NOMO-1 treated with DMSO at 0.1 percent for 48 hours (cell line): ENCODE measurements at regions not wholly inside any gene's neighbourhood (a gene's known extent, or its start where the extent isn't known, plus 50 kb on each side); places are given as distances from the start of the nearest gene placed in this dataset.
"Not testable (repeated sequence)": the region's sequence is repeated elsewhere in the genome, so short reads cannot be mapped to it uniquely, and the experiment has no call there.

Experiments used
- DNase-seq: peaks from one replicate; lab custom pipeline; 2025; ENCODE audit not compliant: unreplicated experiment; lab: John Stamatoyannopoulos, UW

DNA sequence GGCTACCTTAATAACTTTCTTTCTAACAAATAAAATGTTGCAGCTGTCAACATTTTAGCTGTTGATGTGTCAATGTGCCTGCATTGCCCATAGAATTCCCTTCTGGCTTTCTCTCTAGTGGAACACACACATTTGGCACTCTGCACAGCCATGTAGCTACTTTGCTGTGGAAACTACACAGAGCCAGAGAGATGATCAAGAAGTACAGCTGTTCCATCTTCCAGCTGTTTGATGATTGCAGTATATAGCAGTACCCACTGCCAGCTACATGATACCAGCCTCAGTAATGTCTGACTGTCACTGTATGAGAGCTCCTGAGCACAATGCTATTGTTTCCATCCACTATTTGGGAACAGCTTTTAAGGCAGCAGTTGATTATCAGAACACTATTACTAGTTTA lies 843.0 kb downstream of the PCDH17 start:
- no peak for DNase-seq

DNA sequence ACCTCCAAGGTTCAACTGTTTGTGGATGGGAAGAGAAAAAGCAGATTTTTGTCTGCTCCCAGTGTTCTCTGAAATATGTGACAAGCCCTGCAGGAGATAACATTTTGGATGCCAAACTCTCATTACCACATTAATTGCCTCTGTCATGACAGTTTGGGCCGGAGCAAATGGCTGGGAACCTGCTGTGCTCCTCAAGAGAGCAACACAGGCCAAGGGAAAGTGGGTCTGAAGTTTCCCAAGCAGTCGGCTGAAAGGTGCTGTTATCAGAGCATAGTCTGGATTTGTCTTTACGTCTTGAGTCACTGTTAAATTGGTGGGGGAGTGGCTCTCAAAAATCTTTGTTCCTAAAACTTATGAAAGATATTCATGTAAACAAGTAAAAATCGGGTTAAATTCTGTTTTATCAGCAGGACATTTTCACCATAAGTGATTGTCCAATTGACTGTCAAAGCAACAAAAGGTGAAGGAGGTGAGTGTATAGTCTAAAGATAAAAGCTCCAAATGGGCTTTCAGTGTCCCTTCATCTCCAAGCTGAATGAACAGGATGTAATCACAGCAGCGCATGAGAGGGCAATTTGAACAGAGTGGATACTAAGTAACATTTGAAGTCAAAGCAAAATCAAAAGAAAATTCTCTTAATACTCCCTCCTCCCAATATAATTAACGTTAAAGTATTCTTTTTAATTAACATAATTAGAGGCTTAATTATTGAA lies 844.8 kb downstream of the PCDH17 start:
- DNase-seq: no peak

DNA sequence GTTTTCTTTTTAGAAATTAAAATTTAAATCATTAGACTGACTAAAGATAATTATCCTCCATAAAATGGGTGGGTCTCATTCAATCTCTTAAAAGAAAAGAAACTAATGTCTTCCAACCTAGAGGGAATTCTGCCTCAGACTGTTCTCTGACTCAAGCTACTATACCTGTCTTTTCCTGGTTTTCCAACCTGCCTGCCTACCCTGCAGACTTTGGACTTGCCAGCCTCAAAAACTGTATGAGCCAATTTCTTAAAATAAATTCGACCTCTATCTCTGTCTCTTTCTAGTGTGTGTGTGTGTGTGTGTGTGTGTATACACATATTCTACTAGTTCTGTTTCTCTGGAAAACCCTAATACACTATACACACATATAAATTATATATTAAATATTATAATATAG lies 847.3 kb downstream of the PCDH17 start:
- DNase-seq: no peak

DNA sequence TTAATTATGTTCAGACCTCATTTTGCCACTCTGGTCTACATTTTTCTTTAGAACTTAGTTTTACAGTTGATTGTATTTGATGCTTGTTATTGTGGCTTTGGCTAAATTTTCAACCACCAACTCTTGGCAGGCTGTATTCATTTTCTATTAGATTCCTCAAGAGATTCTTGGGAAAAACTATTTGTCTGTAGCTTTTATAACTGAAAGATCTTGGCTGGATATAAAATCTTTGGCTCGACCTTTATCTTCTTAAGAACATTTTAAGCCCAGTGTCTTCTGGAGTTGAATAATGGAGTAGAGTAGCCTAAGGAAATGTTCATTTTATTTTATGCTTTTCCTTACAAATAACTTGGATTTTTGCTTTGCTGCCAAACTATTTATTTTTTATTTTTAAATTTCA lies 848.5 kb downstream of the PCDH17 start:
- no peak for DNase-seq

DNA sequence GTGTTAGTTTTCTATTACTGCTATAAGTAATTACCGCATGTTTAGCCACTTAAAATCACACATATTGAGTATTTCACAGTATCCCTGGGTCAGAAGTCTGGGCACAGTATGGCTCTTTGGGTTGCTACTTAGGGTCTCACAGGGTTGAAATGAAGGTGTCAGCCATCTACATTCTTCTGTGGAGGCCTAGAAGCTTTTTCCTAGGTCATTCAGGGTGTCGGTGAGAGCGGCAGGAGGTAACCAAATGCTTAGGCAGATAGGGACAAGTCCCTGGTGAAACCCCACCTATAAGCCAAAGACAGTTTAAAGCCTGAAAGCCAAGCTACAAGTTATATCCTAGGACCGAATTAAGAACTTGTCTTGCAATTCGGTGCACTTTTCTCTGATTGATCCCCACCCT lies 856.7 kb downstream of the PCDH17 start:
- no peak for DNase-seq

DNA sequence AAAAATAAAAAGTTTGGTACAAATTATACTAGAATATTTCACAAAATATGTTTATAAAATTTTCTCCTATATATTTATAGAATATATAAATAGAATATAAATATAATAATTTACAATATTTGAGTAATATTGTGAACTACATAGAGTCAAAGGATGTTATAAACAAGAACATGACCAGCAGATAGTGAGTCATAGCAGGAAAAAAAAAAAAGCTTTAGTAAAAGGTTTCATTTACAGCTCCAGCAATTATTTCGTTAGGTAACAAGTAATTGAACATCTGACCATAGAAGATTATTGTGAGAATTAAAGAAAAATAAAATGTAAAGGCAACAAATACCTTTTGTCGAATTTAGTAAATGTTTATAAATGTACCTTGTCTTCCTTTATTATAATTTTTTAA lies 864.1 kb downstream of the PCDH17 start:
- DNase-seq: peak; percentile 4

DNA sequence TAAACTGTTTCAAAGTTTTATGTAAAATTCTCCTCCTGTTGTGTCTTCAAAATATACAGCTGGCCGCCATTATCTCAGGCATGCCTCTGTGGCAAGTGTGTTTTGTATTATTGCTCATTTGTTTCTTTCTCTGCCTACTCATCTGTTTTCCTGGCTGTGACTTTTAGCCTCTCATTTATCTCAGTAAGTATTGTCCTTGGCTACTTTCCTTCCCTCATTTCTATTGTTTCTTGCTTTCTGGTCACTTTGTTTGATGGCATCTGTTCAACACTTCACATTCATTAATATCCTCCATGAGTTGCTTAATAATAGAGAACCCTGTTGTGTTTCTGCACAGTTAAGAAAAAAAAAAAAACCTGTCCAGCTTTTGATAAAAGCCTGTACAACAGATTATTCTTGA lies 869.4 kb downstream of the PCDH17 start:
- no peak for DNase-seq

DNA sequence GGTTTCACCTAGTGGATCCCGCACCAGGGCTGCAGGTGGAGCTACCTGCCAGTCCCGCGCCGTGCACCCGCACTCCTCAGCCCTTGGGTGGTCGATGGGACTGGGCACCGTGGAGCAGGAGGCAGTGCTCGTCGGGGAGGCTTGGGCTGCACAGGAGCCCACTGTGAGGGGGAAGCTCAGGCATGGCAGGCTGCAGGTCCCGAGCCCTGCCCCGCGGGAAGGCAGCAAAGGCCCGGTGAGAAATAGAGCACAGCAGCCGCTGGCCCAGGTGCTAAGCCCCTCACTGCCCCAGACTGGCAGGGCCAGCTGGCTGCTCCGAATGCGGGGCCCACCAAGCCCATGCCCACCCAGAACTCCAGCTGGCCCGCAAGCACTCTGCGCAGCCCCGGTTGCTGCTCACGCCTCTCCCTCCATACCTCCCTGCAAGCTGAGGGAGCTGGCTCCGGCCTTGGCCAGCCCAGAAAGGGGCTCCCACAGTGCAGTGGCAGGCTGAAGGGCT lies 872.7 kb downstream of the PCDH17 start:
- not testable (repeated sequence) for DNase-seq

DNA sequence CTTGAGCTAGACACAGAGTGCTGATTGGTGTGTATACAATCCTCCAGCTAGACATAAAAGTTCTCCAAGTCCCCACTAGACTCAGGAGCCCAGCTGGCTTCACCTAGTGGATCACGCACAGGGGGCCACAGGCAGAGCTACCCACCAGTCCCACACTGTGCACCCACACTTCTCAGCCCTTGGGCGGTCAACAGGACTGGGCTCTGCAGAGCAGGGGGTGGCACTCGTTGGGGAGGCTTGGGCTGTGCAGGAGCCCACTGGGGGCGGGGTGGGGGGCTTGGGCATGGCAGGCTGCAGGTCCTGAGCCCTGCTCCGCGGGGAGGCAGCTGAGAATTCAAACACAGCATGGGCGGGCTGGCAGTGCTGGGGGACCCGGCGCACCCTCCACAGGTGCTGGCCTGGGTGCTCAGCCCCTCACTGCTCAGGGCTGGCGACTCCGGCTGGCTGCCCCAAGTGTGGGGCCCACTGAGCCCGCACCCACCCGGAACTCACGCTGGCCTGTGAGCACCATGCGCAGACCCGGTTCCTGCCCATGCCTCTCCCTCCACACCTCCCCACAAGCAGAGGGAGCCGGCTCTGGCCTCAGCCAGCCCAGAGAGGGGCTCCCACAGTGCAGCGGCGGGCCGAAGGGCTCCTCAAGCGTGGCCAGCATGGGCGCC lies 873.8 kb downstream of the PCDH17 start:
- not testable (repeated sequence) for DNase-seq

DNA sequence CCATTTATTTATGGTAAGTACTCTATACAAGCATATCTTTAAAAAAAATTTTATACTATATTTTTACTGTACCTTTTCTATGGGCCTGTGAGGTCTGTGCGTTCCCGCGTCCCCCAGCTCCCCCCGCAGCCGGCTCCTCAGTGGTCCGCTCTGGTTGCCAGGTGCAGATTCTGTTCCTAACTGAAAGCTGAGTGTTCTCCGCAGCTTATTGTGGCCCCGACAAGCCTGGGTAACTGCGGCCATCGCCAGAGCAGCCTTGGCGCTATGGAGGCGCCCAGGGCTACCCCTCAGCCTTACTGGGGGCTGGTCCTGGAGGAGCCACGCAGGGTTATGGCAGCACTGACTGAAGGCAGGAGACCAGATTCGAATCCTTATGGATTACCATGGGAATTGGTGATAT lies 896.8 kb downstream of the PCDH17 start:
- no peak for DNase-seq

DNA sequence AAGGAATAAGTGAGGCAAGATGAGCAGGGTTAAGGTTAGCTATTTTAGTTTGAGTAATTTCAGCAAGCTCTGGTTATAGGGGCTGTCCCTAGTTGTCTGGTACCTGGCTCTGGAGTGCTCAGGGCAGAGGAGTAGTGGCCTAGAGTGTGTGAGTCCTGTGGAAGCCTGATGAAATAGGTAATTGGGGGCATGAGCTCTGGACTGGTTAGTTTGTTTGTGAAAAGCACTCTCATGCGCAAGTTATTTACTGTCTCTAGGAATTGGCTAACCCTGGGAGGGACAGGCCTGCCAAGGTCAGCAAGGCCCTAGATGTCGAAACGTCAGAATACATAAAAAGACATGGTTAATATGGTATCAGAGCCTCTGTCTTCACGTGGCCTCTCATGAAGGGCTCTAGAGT lies 900.1 kb downstream of the PCDH17 start:
- DNase-seq: no peak

DNA sequence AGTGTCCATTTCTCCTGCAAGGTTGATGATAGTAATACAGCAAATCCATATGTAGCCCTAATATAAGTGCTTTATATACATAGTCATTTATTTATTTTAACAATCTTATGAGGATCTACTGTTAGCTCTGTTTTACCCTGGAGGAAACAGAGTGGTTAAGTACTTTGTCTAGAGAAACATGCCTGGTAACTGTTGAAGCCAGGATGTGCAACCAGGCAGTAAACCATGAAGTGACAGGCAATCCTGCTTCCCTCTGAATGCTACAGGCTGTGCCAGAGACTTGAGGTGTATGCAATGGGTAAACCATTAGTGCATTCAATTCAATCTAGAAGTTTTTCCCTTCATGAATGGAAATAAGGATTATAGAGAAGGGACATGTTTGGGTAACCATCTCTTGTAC lies 911.0 kb downstream of the PCDH17 start:
- no peak for DNase-seq

DNA sequence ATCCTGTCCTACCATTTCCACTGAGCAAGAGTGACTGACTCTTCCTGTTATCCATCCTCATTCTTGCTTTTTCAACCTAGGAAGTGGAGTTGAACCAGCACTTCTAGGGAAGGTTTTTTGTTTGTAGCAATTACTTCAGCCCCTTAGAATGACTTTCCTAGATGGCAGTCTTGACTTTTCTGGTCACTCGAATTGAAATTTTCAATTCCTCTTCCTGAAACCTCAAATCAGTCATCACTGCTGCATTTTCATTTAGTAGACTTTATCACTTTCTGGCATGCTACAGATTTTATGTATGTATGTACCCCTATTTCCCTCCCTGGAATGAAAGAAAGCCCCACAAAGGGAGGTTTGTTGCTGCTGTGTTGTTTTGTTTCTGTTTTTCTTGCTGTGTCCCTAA lies 915.9 kb downstream of the PCDH17 start:
- peak; percentile 22 for DNase-seq

DNA sequence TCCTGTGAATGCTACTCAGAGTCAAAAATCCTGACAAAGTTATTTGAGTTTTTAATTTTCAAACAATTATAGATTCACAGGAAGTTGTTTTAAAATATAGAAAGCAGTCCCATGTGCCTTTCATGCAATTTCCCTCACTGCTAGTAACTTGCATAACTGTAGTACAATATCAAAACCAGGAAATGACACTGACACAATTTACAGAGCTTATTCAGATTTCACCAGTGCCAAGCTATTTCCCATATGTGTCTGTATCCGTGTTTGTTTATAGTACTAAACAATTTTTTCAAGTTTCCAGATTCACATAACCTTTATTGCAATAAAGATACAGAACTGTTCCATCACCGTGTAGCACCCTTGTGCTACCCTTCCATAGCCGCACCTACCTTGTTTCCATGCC lies 934.6 kb downstream of the PCDH17 start:
- DNase-seq: peak; percentile 45

DNA sequence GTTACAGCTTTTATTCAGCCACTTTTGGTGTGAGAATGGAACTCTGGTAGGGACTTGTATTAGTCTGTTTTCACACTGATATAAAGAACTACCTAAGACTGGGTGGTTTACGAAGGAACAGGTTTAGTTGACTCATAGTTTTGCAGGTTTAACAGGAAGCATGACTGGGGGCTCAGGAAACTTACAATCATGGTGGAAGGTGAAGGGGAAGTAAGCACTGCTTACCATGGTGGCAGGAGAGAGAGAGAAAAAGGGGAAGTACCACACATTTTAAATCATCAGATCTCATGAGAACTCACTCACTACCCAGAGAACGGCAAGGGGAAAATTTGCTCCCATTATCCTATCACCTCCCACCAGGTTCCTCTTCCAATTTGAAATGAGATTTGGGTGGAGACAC lies 942.2 kb downstream of the PCDH17 start:
- peak; percentile 93 for DNase-seq

DNA sequence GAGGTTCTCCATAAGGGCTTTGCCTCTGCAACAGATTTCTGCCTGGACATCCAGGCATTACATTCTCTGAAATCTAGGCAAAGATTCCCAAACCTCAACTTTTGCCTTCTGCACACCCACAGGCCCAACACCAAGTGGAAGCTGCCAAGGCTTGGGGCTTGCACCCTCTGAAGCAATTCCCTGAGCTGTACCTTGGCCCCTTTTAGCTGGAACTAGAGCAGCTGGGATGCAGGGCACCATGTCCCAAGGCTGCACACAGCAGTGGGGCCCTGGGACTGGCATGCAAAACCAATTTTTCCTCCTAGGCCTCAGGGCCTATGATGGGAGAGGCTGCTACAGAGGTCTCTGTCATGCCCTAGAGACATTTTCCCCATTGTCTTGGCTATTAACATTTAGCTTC lies 943.2 kb downstream of the PCDH17 start:
- DNase-seq: no peak

DNA sequence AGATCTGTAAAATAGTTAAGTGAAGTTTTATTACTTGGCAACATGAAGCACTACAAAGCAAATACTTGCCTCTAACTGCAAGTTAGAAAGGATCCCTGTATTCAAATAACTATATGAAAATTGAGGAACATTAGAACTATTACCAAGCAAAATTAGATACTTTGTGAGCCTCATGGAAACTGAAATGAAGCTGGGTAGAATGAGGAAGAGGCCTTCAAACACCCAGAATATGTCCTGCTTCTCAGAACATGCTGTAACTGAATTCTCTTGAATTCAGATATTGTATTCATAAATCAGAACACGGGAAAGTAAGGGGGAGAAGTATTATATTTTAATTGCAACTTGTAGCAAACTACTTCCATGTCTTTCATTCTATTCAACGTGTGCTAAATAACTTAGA lies 947.9 kb downstream of the PCDH17 start:
- DNase-seq: peak; percentile 48

DNA sequence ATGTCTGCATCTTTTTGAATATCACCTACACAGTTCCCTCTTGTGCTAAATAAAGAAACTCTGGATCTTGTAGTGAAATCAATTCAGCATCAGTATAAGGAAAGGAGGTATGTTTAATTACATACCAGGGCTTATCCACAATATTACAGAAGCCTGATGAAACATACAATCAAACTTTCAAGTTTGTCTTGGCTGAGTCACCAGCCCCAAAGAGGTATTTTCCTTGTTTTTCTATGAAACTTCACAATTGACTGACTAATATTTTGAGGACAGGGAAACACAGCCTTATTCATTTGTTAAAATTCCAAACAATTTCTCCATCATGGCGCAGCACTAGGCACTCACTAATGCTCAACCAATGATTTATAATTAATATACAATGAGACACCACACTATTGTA lies 952.4 kb downstream of the PCDH17 start:
- no peak for DNase-seq

DNA sequence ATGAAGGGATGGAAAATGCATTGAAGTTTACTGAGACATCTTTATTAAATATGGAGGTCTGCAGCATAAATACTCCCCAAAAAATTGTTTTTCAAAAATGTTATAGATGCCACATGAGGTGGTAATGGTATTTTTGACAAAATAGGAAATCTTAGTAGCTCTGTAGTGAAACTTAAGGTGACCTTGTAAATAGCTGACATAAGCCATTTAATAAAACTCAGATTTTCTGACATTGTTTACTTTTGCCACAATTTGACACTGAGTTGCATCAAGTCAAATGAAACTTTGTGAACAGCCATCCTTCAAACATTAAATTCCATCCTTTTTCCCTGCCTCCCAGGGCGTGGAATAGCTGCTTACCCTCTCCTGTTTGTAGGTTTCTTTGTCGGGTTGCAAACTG lies 953.1 kb downstream of the PCDH17 start:
- DNase-seq: no peak

DNA sequence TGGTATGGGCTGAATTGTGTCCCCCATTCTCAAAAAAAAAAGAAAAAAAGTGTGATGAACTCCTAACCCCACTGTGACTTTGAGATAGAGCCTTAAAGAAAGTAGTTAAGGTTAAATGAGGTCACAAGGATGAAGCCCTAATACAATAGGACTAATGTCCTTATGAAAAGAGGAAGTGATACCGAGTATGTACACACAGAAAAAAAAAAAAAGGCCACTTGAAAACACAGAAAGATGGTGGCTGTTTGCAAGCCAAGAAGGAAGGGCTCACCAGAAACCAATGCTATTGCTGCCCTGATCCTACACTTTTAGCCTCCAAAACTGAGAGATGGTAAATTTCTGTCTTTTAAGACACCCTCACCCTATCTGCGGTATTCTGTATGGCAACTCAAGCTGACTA lies 955.6 kb downstream of the PCDH17 start:
- peak; percentile 91 for DNase-seq

DNA sequence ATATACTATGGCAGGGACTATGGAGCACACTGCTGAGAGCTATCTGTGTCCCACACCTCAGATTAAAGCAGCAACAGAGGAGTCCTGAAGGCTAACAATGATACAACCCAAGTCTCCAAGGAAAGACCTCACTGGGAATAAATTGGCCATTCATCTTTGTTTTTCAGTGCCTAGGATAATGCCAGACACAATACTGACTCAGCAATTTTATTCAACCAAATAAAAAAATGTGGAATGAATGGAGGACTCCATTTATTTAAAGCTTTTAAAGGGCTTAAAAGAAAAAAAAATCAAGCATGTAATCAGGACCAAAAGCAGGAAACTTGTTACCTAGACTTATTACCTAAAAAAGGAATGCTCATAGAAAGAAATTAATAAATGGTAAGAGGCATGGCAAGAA lies 960.5 kb downstream of the PCDH17 start:
- DNase-seq: no peak

DNA sequence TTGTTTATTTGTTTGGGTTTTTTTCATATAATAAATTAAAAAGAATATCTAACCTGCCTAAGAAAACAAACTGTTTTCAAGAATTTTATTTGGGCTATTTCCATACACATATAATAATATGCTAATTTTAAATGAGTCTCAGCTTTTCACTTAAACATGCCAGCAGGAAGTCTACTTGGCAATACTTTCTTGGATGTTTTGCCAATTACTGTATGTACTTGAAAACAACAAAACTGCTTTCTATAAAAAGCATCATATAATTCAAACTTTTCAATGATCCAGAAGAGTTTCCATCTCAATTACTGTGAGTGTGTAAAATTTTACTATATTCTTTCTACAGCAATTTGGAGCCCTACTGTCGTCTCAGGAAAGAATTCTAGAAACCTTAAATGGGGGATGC lies 961.2 kb downstream of the PCDH17 start:
- no peak for DNase-seq
